Adrenal gland (tissue), 5 donors: ENCODE measurements at regions not wholly inside any gene's neighbourhood (a gene's known extent, or its start where the extent isn't known, plus 50 kb on each side); places are given as distances from the start of the nearest gene placed in this dataset.
"Not testable (repeated sequence)": the region's sequence is repeated elsewhere in the genome, so short reads cannot be mapped to it uniquely, and the experiment has no call there.

Experiments
- CTCF ChIP-seq, 6 experiments: fragments of 450-650 bp in 4 of 6; fragments of 200-600 bp in 2 of 6; sonication (generic) in 1 of 6; IDR thresholded peaks; 1 replicate in 5 of 6; 2 replicates in 1 of 6; pipeline versions ENCODE4 v1.5.1 to v1.8.0; 2016 to 2021; ENCODE audit warnings: antibody characterized with exemption in 6 of 6, mild to moderate bottlenecking in 2 of 6, moderate library complexity in 1 of 6
- POLR2A ChIP-seq, 2 donors: fragments of 450-650 bp; IDR thresholded peaks; one replicate each; pipeline ENCODE4 v1.6.1; 2017; ENCODE audit warnings: antibody characterized with exemption in 2 of 2, mild to moderate bottlenecking in 2 of 2, moderate library complexity in 1 of 2
- donor health status: DM: no; HTN: no; CAD: no.

- TF ChIP-seq CTCF, POLR2A (IDR thresholded peaks at IDR 0.05): not testable (repeated sequence)
These were observed 78.4 kb upstream of the IKBKE start for GRCh38 chr1:206391903-206392302.
